HTR-8/SVneo (cell line): ENCODE measurements at regions not wholly inside any gene's neighbourhood (a gene's known extent, or its start where the extent isn't known, plus 50 kb on each side); places are given as distances from the start of the nearest gene placed in this dataset.
"Not testable (repeated sequence)": the region's sequence is repeated elsewhere in the genome, so short reads cannot be mapped to it uniquely, and the experiment has no call there.

Source experiments
- DNase-seq: peaks from one replicate; pipeline ENCODE4 v3.0.0; 2011; ENCODE audit warnings: low spot score, mixed read lengths; ENCODE audit not compliant: insufficient read length
- FAIRE-seq: peaks from 2 replicates; lab custom pipeline; 2011; peaks lifted over from hg19 to GRCh38; lab: Jason Lieb, UNC

DNA sequence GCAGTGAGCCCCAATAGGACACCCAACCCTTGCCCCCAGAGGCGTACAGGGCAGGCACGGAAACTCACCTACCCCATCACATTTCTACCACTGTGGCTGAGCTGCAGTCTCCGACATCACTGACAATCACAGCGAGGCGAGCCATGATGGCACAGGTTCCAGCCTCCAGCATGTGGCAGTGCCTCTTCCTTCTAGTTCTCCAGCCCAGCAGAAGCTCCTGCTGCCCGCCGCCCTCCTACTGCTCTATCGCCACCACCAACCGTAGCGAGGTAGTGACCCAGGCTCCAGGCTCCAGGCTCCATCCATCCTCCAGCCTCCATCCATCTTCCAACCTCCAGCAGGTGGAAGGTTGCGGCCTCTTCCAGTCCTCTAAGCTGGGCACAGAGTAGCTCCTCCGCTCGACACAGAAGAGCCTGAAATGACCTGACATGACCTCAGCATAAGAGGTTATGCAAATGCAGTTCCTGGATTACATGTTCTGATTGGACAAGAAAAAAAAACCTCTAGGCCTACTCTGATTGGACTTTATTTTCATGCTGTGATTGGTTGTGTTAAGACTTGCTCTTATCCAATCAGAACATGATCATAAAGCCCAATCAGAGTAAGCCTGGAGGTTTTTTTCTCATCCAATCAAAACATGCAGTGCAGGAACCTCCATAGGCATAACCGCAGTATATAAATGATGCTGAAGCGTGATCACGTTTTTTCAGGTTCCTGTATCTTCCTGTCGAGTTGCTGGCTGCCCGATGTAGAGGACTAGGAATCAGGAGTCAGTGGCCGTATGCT lies 438.9 kb upstream of the ZNF337 start:
- DNase-seq = no peak
- FAIRE-seq = no peak

DNA sequence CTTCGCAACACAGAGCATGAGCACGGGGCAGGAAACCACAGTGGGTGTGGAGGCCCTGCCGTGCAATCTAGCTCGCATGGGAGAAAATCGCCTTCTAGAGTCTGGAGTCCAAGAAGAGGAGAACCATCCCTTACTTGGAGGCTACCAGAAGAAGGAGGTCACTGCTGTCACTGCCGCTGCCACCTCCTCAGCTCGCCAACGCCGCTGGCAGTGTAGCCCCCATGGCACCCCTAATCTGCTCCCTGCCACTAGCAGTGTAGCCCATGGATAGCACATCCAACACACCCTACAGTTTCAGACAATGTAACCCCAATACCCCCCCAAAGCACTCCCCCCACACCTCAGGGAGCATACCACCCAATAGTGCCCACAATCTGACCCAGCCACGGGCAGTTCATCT lies 438.0 kb upstream of the ZNF337 start:
- DNase-seq = no peak
- no peak for FAIRE-seq

DNA sequence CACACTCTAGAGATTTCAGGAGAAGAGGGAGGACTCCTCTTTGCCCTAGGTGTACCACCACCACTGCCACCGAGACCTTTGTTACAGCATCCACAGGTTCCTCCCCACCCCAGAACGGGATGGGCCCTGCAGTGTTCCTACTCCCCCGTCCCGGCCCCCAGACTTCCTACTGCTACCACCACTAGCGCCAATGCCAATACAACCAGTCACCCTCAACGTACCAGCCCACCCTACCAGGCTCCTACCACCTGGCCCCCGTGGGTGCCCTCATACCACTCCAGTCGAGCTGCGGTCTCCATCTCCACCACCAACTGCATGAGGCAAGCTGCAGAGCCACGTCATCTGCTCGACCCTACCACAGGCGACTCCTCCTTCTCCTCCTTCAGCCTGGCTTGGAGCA lies 437.1 kb upstream of the ZNF337 start:
- FAIRE-seq = not testable (repeated sequence)

DNA sequence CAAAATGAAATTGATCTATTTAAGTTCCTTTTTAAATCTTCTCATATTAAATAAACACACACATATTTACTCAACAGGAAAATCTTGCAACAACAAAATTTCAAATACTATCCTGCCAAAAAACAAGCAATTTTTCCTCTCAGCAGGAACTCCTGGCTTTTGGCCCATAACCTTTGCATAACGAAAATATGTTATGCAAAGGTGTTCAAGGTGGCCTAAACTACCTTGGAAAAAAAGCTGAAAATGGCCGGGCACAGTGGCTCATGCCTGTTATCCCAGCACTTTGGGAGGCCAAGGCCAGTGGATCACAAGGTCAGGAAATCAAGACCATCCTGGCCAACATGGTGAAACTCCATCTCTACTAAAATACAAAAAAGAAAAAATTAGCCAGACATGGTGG lies 424.3 kb upstream of the ZNF337 start:
- DNase-seq, FAIRE-seq: not testable (repeated sequence)

More for the DNA sequence above, 437.1 kb upstream of the ZNF337 start:
- not testable (repeated sequence) for DNase-seq

DNA sequence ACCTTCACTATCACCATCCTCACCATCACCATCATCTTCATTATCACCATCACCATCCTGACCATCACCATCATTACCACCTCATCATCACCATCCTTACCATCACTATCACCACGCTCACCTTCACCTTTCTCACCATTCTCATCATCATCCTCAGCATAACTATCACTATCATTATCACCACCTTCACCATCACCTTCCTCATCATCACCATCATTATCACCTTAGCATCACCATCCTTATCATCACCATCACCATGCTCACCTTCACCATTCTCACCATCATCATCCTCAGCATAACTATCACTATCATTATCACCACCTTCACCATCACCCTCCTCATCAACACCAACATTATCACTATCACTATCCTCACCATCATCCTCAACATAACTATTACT lies 397.8 kb upstream of the ZNF337 start:
- not testable (repeated sequence) for FAIRE-seq, DNase-seq

DNA sequence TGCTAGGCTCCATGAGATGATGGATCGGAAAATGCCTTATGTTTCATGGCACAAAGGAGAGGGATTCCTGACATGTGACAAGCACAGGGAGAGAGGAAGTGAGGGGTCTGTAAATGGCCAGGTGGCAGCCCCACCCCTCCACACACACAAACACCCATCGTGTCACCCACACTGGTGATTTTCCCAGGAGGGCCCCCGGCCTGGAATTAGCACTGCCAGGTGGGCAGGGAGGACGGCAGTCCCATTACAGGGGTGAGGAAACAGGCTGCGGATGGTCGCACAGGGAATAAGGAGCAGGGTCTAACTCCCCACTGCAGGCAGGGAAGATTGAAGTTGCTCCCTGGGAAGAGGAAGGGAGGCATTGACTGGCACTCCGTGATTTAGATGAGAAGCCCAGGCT lies 395.3 kb upstream of the ZNF337 start:
- not testable (repeated sequence) for DNase-seq, FAIRE-seq

DNA sequence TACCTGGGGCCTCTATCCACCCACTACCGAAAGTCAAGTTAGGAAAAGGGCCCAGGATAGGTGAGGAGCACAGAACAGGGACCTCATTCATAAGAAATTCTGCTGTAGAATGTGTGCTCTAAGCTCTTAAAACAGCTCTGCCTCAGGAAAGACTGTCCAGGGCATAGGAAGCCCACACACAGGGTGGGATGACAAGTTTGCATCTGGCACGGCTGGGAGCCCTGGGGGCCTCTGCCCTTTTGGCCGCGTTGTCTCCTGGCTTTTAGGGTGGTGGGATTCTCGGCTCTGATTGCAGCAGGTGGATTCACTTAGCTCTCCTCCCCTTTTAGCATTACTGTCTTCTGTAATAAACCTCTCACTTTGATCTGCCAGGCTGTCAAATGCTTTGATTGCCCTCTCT lies 389.5 kb upstream of the ZNF337 start:
- DNase-seq, FAIRE-seq: not testable (repeated sequence)

DNA sequence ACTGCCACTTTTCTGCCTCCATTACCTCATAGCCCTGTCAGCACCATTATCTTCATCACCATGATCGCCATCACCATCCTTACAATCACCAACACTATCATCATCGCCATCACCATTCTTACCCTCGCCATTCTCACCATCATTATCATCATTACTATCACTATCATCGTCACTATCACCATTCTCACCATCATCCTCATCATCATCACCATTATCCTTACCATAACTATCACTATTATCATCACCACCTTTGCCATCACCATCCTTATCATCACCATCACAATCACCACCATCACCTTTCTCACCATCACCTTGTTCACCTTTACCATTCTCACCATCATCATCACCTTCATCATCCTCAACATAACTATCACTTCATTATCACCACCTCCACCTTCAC lies 377.3 kb upstream of the ZNF337 start:
- not testable (repeated sequence) for DNase-seq
- peak; percentile 85 for FAIRE-seq

DNA sequence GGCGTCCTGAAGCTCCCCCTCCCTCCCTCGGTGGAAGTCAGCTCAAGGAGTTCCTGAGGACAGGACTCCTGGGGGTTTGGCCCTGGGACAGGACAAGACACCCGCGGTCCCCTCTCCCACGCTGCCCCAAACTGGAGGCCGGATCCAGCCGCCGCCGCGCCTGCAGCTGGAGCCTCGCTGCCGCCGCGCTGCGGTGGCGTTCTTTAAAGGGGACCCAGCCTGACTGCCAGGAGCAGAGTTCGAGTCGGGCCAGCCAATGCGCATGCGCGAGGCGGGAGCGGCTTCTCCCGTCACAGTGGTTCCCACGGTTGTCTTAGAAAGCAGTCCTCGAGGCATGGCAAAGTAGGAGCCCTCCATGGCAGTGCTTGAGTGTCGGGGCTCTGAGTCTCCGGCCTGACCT lies 362.7 kb upstream of the ZNF337 start:
- FAIRE-seq, DNase-seq: not testable (repeated sequence)

DNA sequence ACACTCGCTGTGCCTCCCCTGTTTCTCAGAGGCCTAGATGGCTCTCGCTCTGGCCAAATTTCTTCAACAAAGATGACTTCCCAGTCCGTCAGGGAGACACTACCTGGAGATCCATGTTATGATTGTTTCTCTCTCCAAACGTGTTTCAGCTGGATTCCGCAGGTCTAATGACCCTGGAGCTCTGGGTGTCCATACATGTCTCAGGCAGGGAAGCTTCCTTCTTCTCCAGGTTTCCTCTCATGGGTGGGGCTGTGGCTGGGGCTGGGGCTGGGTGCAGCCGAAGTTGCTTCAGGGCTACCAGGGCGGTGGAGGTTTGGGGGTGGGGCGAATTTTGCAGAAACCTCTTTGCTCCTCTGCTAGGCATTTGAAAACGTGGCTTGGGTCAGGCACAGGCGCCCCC lies 361.8 kb upstream of the ZNF337 start:
- FAIRE-seq = not testable (repeated sequence)

DNA sequence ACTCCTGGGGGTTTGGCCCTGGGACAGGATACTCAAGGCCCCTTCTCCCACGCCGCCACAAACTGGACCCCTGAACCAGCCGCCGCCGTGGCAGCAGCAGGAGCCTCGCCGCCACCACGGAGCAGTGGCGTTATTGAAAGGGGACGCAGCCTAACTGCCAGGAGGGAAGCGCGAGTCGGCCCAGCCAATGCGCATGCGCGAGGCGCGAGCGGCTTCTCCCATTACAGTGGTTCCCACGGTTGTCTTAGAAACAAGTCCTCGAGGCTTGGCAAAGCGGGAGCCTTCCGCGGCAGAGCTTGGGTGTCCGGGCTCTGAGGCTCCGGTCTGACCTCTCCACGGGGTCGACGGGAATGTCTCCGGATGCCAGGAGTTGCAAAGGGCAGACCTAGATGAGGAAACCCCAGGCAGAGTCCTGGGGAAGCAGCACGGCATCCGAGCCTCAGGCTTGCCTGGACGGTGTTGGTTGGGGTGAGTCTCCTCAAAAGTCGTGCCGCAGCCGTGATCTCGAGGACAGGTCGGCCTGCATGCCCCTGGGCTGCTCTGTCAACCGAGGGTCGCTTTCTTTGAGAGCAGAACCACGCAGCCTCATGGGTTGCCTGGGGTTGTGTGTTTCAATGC lies 360.6 kb upstream of the ZNF337 start:
- DNase-seq, FAIRE-seq: not testable (repeated sequence)

More for the DNA sequence above, 361.8 kb upstream of the ZNF337 start:
- not testable (repeated sequence) for DNase-seq

DNA sequence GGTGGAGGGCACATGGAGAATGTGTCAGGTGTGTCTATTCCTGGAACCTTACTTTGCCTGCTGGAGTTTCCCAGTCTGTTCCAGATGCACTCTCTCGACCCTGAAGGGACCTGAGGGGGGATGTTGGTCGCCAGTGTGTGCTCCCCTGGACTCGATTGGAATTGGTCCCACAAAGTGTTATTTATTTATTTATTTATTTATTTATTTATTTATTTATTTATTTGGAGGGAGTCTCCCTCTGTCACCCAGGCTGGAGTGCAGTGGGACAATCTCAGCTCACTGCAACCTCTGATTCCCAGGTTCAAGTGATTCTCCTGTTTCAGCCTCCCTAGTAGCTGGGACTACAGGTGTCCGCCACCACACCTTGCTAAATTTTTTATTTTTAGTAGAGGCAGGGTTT lies 329.1 kb upstream of the ZNF337 start:
- not testable (repeated sequence) for DNase-seq, FAIRE-seq

DNA sequence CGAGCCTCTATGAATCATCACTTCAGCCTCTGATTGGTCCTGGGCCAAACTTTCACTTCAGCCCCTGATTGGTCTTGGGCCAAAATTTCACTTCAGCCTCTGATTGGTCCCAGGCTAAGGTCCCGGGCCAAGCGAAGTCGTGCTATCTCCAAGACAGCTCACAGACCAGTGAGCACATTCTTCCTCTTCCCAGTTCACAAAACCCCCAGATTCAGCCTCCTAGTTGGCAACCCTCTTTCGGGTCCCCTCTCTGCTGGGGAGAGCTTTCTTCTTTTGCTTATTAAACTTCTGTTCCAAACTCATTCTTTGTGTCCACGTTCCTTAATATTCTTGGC lies 314.3 kb upstream of the ZNF337 start:
- FAIRE-seq, DNase-seq: not testable (repeated sequence)

DNA sequence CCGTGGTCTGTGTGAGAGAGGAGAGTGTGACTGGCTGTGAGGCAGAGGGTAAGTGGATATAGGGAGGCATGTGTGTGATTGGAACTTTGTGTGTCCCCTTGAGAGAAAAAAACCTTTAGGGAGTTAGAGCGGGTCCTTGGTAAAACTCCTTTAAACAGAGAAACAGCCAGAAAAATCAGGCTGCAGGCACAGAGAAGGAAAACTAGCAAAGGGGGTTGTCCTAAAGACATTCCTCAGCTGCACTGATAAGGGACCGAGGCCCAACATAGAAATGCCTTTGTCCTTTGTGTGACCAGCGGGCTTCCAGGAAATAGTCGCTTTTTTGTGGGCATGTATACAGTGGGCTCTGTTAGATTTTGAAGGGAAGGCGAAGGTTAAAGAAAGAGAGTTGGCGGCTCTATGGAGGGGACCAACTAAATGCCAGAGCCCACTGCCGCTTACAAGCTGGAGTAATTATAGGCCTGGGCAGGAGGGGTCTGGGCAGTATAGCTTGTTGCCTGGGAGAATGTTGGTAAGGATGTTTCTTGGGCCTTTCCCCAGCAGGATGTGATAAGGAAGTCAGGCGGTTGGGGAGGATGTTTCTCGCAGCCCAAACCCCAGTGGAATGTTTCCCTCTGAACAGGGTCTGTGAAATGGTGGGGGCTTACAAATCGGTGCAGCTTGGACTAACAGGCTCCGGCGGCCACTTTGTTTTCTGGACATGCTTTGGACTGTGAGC lies 313.7 kb upstream of the ZNF337 start:
- DNase-seq, FAIRE-seq: not testable (repeated sequence)

DNA sequence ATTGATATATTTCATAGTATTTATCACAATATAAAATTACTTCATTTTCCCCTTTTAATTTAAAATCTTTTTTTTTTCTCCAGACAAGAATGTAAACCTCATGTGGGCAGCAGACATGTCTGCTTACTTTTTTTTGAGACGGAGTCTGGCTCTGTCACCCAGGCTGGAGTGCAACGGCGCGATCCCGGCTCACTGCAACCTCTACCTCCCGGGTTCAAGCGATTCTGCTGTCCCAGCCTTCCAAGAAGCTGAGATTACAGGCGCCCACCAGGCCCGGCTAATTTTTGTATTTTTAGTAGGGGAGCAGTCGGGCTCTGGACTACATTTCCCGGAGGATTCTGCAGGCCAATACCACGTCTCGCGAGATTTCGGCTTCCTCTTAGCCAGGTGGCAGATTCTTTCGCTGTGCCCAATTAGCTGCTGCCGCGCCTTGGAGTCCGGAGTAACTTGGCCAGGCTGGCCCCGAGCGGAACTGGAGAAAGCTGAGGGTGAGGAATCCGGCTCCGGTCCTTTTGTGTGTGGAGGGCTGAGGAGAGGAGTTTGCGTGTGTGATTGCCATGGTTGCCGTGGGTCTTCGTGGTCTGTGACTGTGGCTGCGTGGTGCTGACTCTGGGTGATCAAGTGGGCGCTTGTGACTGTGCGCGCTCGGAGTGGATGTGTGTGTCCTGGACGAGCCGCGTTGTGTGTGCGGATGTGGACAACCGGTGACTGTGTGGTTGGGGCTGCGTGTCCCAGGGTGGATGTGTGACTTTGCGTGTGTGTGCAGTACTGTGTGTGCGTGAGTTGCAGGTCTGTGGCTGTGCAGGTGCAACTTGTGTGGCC lies 313.0 kb upstream of the ZNF337 start:
- peak; percentile 56 for DNase-seq
- FAIRE-seq = not testable (repeated sequence)

DNA sequence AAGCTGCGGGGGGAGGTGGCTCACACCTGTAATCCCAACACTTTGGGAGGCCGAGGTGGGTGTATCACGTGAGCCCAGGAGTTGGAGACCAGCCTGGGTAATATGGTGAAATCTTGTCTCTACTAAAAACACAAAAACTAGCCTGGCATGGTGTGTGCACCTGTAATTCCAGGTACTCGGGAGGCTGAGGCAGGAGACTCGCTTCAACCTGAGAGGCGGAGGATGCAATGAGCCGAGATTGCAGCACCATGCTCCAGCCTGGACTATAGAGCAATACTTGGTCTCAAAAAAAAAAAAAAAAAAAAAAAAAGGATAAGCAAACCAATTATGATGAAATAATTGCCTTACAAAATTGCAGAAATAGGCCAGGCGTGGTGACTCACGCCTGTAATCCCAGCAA lies 311.4 kb upstream of the ZNF337 start:
- not testable (repeated sequence) for DNase-seq, FAIRE-seq

DNA sequence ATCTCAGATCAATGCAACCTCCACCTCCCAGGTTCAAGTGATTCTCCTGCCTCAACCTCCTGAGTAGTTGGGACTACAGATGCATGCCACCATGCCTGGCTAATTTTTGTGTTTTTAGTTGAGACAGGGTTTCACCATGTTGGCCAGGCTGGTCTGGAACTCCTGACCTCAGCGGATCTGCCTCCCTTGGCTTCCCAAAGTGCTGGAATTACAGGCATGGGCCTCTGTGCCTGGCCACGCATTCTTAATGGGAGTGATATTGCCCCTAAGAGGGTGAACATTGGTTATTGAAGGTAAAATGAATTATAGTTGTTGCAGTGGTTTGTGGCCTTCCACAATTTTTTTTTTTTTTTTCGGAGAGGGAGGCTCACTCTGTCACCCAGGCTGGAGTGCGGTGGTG lies 309.5 kb upstream of the ZNF337 start:
- FAIRE-seq, DNase-seq: not testable (repeated sequence)

DNA sequence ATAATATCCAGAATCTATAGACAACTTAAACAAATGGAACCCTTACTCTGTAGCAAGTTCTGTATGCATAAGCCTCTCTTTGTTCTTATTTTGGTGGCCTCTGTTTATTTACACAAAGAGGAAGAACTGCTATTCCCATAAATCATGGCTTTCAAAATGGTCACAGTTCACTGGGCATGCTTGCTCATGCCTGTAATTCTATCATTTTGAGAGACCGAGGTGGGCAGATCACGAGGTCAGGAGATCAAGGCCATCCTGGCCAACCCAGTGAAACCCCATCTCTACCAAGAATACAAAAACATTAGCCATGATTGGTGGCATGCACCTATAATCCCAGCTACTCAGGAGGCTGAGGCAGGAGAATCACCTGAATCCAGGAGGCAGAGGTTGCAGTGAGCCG lies 307.3 kb upstream of the ZNF337 start:
- not testable (repeated sequence) for DNase-seq, FAIRE-seq

DNA sequence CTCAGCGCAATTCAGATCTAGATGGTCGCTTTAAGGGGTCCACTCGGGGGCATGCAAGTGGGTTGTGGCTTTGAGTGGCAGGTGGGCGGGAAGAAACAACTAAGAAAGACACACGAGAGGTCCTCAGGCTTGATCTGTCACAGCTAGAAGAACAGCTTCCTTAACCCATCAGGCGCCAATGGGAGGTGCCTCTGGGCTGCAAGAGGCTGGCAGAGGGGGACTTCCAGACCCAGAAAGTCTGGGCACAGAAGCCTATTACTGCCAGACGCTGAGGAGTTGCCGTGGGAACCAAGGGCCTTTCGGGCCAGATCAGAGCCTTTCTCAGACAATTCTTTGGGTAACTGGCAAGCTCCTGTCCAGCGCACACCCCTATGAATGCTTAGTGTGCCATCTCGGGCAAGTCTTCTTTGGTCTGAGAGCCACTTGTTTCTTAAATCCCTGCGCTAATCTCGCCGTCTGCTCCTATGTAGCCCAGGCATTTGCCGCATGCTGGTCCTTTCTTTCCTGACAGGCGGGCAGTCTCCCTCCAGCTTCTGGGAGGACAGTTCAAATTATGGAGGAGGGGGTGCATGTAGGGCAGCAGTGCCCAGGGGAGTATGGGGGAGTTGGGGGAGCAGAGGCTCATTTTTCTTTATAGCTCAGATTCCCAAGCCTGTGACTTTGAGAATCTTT lies 300.9 kb upstream of the ZNF337 start:
- FAIRE-seq, DNase-seq: not testable (repeated sequence)
